ENCODE measurements at regions not wholly inside any gene's neighbourhood (a gene's known extent, or its start where the extent isn't known, plus 50 kb on each side); places are given as distances from the start of the nearest gene placed in this dataset.

GRCh38 chr18:75358928-75359327 is 68.6 kb downstream of the SMIM21 start:
- peak in 1 of 2 experiments; percentile 4 for DNase-seq (ENCODE audit: low read depth in 2 of 2)

GRCh38 chr18:75353357-75353756 is 74.1 kb downstream of the SMIM21 start:
- DNase-seq (ENCODE audit: low read depth in 2 of 2), result no peak

- DNase-seq (ENCODE audit: low read depth in 2 of 2), result no peak
Measured at GRCh38 chr18:75351409-75351808, 76.1 kb downstream of the SMIM21 start.

GRCh38 chr18:75350857-75351256 is 76.6 kb downstream of the SMIM21 start:
- DNase-seq (ENCODE audit: low read depth in 2 of 2), result no peak

GRCh38 chr18:75350512-75350839 is 77.0 kb downstream of the SMIM21 start:
- DNase-seq (ENCODE audit: low read depth in 2 of 2), result peak; percentile 18 to 19

- DNase-seq (ENCODE audit: low read depth in 2 of 2), result no peak
Measured at GRCh38 chr18:75349668-75350511, 77.6 kb downstream of the SMIM21 start.

- no peak for DNase-seq (ENCODE audit: low read depth in 2 of 2)
Measured at GRCh38 chr18:75346671-75347070, 80.8 kb downstream of the SMIM21 start.

GRCh38 chr18:75344615-75345014 is 82.9 kb downstream of the SMIM21 start:
- DNase-seq (ENCODE audit: low read depth in 2 of 2), result no peak

- no peak for DNase-seq (ENCODE audit: low read depth in 2 of 2)
Measured at GRCh38 chr18:75344161-75344560, 83.3 kb downstream of the SMIM21 start.

GRCh38 chr18:75343389-75343788 is 84.1 kb downstream of the SMIM21 start:
- no peak for DNase-seq (ENCODE audit: low read depth in 2 of 2)

GRCh38 chr18:75341897-75342296 is 85.6 kb downstream of the SMIM21 start:
- no peak for DNase-seq (ENCODE audit: low read depth in 2 of 2)

GRCh38 chr18:75341267-75341666 is 86.2 kb downstream of the SMIM21 start:
- no peak for DNase-seq (ENCODE audit: low read depth in 2 of 2)

- no peak for DNase-seq (ENCODE audit: low read depth in 2 of 2)
Measured at GRCh38 chr18:75339936-75340605, 87.4 kb downstream of the SMIM21 start.
